Neural progenitor cell (in vitro differentiated cells): ENCODE measurements at regions not wholly inside any gene's neighbourhood (a gene's known extent, or its start where the extent isn't known, plus 50 kb on each side); places are given as distances from the start of the nearest gene placed in this dataset.

ENCODE experiments used
- DNase-seq: peaks from one replicate; pipeline ENCODE4 v3.0.0-alpha.2; 2016; ENCODE audit warnings: low spot score
- H2AFZ ChIP-seq: fragments of 200-600 bp; sonication (generic); replicated peaks from 2 replicates; pipeline ENCODE4 v1.6.1; 2016; ENCODE audit warnings: antibody characterized with exemption
- H3F3A ChIP-seq: fragments of 200-600 bp; sonication (generic); 2 replicates; pipeline ENCODE4 v1.6.1; 2016; ENCODE audit warnings: antibody characterized with exemption, low read depth
- H3K27ac ChIP-seq: fragments of 200-600 bp; sonication (generic); 2 replicates; pipeline ENCODE4 v1.5.1; 2016; ENCODE audit warnings: mild to moderate bottlenecking
- H3K27me3 ChIP-seq: fragments of 200-600 bp; sonication (generic); 2 replicates; pipeline ENCODE4 v1.6.1; 2016; ENCODE audit warnings: mild to moderate bottlenecking, moderate library complexity
- H3K36me3 ChIP-seq: fragments of 200-600 bp; sonication (generic); 2 replicates; pipeline ENCODE4 v1.5.1; 2016
- H3K4me1 ChIP-seq: fragments of 200-600 bp; sonication (generic); 2 replicates; pipeline ENCODE4 v1.6.1; 2016; ENCODE audit warnings: mixed run types
- H3K4me2 ChIP-seq: fragments of 200-600 bp; sonication (generic); 2 replicates; pipeline ENCODE4 v1.6.1; 2016
- H3K4me3 ChIP-seq: fragments of 200-600 bp; sonication (generic); 2 replicates; pipeline ENCODE4 v1.5.1; 2016
- H3K79me2 ChIP-seq: fragments of 200-600 bp; sonication (generic); 2 replicates; pipeline ENCODE4 v1.6.1; 2016; ENCODE audit warnings: low read depth
- H3K9ac ChIP-seq: fragments of 200-600 bp; sonication (generic); 2 replicates; pipeline ENCODE4 v1.6.1; 2016
- H3K9me3 ChIP-seq: fragments of 200-600 bp; sonication (generic); 2 replicates; pipeline ENCODE4 v1.5.1; 2016; ENCODE audit warnings: low read depth
- H4K20me1 ChIP-seq: fragments of 200-600 bp; sonication (generic); 2 replicates; pipeline ENCODE4 v1.6.1; 2016; ENCODE audit warnings: low read depth
- H3K27ac Mint-ChIP-seq: 3 replicates; pipeline ENCODE4 v1.8.0; 2021; ENCODE audit warnings: mixed read lengths
- H3K27me3 Mint-ChIP-seq: 2 replicates; pipeline ENCODE4 v1.8.0; 2022; ENCODE audit warnings: low read depth, mild to moderate bottlenecking, inconsistent platforms, moderate library complexity, mixed read lengths; ENCODE audit not compliant: insufficient read depth
- H3K36me3 Mint-ChIP-seq: 3 replicates; pipeline ENCODE4 v1.8.0; 2021; ENCODE audit warnings: mixed read lengths
- H3K4me1 Mint-ChIP-seq: 3 replicates; pipeline ENCODE4 v1.8.0; 2021; ENCODE audit warnings: mixed read lengths
- H3K4me3 Mint-ChIP-seq: 3 replicates; pipeline ENCODE4 v1.8.0; 2021; ENCODE audit warnings: mild to moderate bottlenecking, moderate library complexity, mixed read lengths
- H3K9me3 Mint-ChIP-seq: 3 replicates; pipeline ENCODE4 v1.8.0; 2020; ENCODE audit warnings: mixed read lengths
- CTCF ChIP-seq: fragments of 200-600 bp; sonication (generic); IDR thresholded peaks from 2 replicates; pipeline ENCODE4 v1.5.1; 2017; ENCODE audit warnings: antibody characterized with exemption, mild to moderate bottlenecking
- EZH2 ChIP-seq: fragments of 200-600 bp; sonication (generic); IDR thresholded peaks from 2 replicates; pipeline ENCODE4 v1.6.1; 2017; ENCODE audit warnings: antibody characterized with exemption, mild to moderate bottlenecking, moderate library complexity
- EZH2phosphoT487 ChIP-seq: fragments of 200-600 bp; sonication (generic); IDR thresholded peaks from 2 replicates; pipeline ENCODE4 v1.6.1; 2017; ENCODE audit warnings: antibody characterized with exemption

GRCh38 chr5:176180339-176180738, 57.9 kb upstream of the SIMC1 start:
- H3K4me3 ChIP-seq, result no peak overlapping the region
- H3K4me2 ChIP-seq, result no peak overlapping the region
- peaks cover 22% of the 10 kb centered on the region for H3K27me3 ChIP-seq
- H3K4me1 Mint-ChIP-seq, result peaks cover 23% of the 10 kb centered on the region
- H3K4me3 Mint-ChIP-seq, result no peak overlapping the region
- no peaks in the 10 kb centered on the region for H3K36me3 Mint-ChIP-seq
- no peaks in the 10 kb centered on the region for H3K79me2 ChIP-seq
- H3K27me3 Mint-ChIP-seq, result peaks cover 11% of the 10 kb centered on the region
- H3K9me3 Mint-ChIP-seq, result peaks cover 7% of the 10 kb centered on the region
- peaks cover 6% of the 10 kb centered on the region for H3K4me1 ChIP-seq
- no peaks in the 10 kb centered on the region for H3K9me3 ChIP-seq
- TF ChIP-seq CTCF, result no peak
- TF ChIP-seq EZH2, result no peak
- no peak for TF ChIP-seq EZH2phosphoT487
- no peaks in the 10 kb centered on the region for H3K36me3 ChIP-seq
- H3F3A ChIP-seq, result no peaks in the 10 kb centered on the region
- DNase-seq, result no peak
- H3K9ac ChIP-seq, result no peak overlapping the region
- H2AFZ ChIP-seq, result no peak overlapping the region
- H4K20me1 ChIP-seq, result no peaks in the 10 kb centered on the region
- no peak overlapping the region for H3K27ac Mint-ChIP-seq
- H3K27ac ChIP-seq, result no peak overlapping the region

GRCh38 chr5:176180781-176181180, 57.4 kb upstream of the SIMC1 start:
- DNase-seq, result no peak
- Mint-ChIP-seq H3K4me1 (peaks cover 23% of the 10 kb centered on the region), H3K27me3 (peaks cover 10% of the 10 kb centered on the region)

GRCh38 chr5:176181271-176181855, 56.9 kb upstream of the SIMC1 start:
- no peak overlapping the region for H2AFZ ChIP-seq
- no peak overlapping the region for H3K9ac ChIP-seq
- peaks cover 23% of the 10 kb centered on the region for H3K4me1 Mint-ChIP-seq
- H3K27me3 Mint-ChIP-seq, result peaks cover 9% of the 10 kb centered on the region
- no peak overlapping the region for H3K4me3 Mint-ChIP-seq
- no peaks in the 10 kb centered on the region for H3K36me3 Mint-ChIP-seq
- no peak for DNase-seq
- H4K20me1 ChIP-seq, result no peaks in the 10 kb centered on the region
- no peaks in the 10 kb centered on the region for H3F3A ChIP-seq
- peaks cover 6% of the 10 kb centered on the region for H3K4me1 ChIP-seq
- H3K27me3 ChIP-seq, result peaks cover 14% of the 10 kb centered on the region
- no peaks in the 10 kb centered on the region for H3K9me3 ChIP-seq
- TF ChIP-seq EZH2 (no peak), CTCF (no peak), EZH2phosphoT487 (no peak)
- H3K9me3 Mint-ChIP-seq, result peaks cover 7% of the 10 kb centered on the region
- no peak overlapping the region for H3K4me2 ChIP-seq
- H3K79me2 ChIP-seq, result no peaks in the 10 kb centered on the region
- H3K36me3 ChIP-seq, result no peaks in the 10 kb centered on the region
- H3K4me3 ChIP-seq, result no peak overlapping the region
- no peak overlapping the region for H3K27ac Mint-ChIP-seq
- no peak overlapping the region for H3K27ac ChIP-seq

More at GRCh38 chr5:176180781-176181180, 57.4 kb upstream of the SIMC1 start:
- H3K79me2 ChIP-seq, result no peaks in the 10 kb centered on the region
- H3K27ac Mint-ChIP-seq, result no peak overlapping the region
- H3K4me3 Mint-ChIP-seq, result no peak overlapping the region
- H3K4me1 ChIP-seq, result peaks cover 6% of the 10 kb centered on the region
- H3K36me3 ChIP-seq, result no peaks in the 10 kb centered on the region
- H3K9ac ChIP-seq, result no peak overlapping the region
- no peak overlapping the region for H3K4me2 ChIP-seq
- no peaks in the 10 kb centered on the region for H3K9me3 ChIP-seq
- H3K36me3 Mint-ChIP-seq, result no peaks in the 10 kb centered on the region
- TF ChIP-seq CTCF (no peak), EZH2phosphoT487 (no peak), EZH2 (no peak)
- H3K27me3 ChIP-seq, result peaks cover 19% of the 10 kb centered on the region
- H4K20me1 ChIP-seq, result no peaks in the 10 kb centered on the region
- peaks cover 7% of the 10 kb centered on the region for H3K9me3 Mint-ChIP-seq
- no peaks in the 10 kb centered on the region for H3F3A ChIP-seq
- H3K4me3 ChIP-seq, result no peak overlapping the region
- H2AFZ ChIP-seq, result no peak overlapping the region
- H3K27ac ChIP-seq, result no peak overlapping the region
